ENCODE measurements at regions not wholly inside any gene's neighbourhood (a gene's known extent, or its start where the extent isn't known, plus 50 kb on each side); places are given as distances from the start of the nearest gene placed in this dataset.
"Not testable (repeated sequence)": the region's sequence is repeated elsewhere in the genome, so short reads cannot be mapped to it uniquely, and the experiment has no call there.

- TF ChIP-seq, protein P1, sequence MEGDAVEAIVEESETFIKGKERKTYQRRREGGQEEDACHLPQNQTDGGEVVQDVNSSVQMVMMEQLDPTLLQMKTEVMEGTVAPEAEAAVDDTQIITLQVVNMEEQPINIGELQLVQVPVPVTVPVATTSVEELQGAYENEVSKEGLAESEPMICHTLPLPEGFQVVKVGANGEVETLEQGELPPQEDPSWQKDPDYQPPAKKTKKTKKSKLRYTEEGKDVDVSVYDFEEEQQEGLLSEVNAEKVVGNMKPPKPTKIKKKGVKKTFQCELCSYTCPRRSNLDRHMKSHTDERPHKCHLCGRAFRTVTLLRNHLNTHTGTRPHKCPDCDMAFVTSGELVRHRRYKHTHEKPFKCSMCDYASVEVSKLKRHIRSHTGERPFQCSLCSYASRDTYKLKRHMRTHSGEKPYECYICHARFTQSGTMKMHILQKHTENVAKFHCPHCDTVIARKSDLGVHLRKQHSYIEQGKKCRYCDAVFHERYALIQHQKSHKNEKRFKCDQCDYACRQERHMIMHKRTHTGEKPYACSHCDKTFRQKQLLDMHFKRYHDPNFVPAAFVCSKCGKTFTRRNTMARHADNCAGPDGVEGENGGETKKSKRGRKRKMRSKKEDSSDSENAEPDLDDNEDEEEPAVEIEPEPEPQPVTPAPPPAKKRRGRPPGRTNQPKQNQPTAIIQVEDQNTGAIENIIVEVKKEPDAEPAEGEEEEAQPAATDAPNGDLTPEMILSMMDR (IDR thresholded peaks at IDR 0.05), result no peak
- TF ChIP-seq POLR2A (IDR thresholded peaks at IDR 0.05), result no peak
- H3K36me3 ChIP-seq, result no peaks in the 10 kb centered on the region
- peaks cover 13% of the 10 kb centered on the region in 2 donors for H3K4me1 ChIP-seq
- WGBS, 2 donors, result 65 to 68% methylated on average over 5 of the region's 5 CpGs
- H3K27me3 ChIP-seq, result no peaks in the 10 kb centered on the region
- DNase-seq, result peak; percentile 35 to 61
- peak overlapping the region; percentile 24 to 68 (median 49) for H3K27ac ChIP-seq
- H3K4me3 ChIP-seq (replicated peaks in 1 of 3), result no peak overlapping the region
- H3K9me3 ChIP-seq, result no peaks in the 10 kb centered on the region
- intact Hi-C loops (cut with DNase I), result no loop called here
These were observed 445.0 kb upstream of the PIK3R1 start for GRCh38 chr5:67770431-67771025.

DNA sequence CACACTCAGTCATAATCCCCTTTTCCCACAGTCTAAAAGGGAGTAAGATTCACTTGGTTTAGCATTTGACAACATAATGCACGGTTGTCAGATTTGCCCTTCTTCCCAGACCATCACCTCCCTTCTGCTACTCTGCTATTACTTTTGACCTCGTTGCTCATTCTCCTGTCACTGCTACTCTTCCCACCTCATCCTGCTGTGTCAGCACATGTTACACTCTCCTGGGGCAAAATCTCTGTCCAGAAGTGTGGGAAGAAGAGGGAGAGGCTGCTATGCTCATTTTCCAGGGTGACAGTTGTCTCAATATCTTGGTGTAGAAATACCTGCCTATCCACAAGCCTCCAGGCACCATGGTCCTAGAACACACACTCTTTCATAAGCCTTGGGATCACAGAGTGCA lies 449.9 kb upstream of the PIK3R1 start:
- Histone ChIP-seq H3K36me3 (no peaks in the 10 kb centered on the region), H3K9me3 (no peaks in the 10 kb centered on the region), H3K4me1 (peaks cover 10 to 12% of the 10 kb centered on the region in 2 donors), H3K27me3 (no peaks in the 10 kb centered on the region), H3K4me3 (replicated peaks in 1 of 3) (no peak overlapping the region), H3K27ac (no peak overlapping the region)
- TF ChIP-seq, protein P1 (IDR thresholded peaks at IDR 0.05), result no peak
- TF ChIP-seq POLR2A (IDR thresholded peaks at IDR 0.05), result no peak
- intact Hi-C loops (cut with DNase I), result no loop called here
- DNase-seq, result no peak
- 74 to 77% methylated on average over 2 of the region's 2 CpGs for WGBS, 2 donors

- H3K36me3 ChIP-seq; H3K4me3 ChIP-seq (replicated peaks in 1 of 3); DNase-seq; H3K9me3 ChIP-seq; intact Hi-C loops (cut with DNase I); H3K4me1 ChIP-seq; H3K27ac ChIP-seq; H3K27me3 ChIP-seq: not testable (repeated sequence)
- 97 to 98% methylated on average over 10 of the region's 10 CpGs for WGBS, 2 donors
These were observed 457.8 kb upstream of the PIK3R1 start for GRCh38 chr5:67757771-67758170.

DNA sequence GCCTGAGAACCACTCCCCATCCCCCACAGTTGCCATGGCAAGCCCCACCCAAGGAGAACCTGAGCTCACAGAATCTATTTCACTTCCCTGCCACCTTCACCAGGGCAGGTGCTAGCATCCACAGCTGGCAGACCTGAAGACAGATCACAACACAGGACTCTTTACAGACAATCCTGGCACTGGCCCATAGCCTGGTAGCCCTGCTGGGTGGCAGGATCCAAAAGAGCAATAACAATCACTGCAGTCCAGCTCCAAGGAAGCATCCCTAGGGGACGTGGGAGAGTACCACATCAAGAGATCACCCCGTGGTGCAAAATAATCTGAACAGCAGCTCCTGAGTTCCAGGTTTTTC lies 463.2 kb upstream of the PIK3R1 start:
- no peaks in the 10 kb centered on the region for H3K9me3 ChIP-seq
- H3K27me3 ChIP-seq, result no peaks in the 10 kb centered on the region
- H3K36me3 ChIP-seq, result no peaks in the 10 kb centered on the region
- no peaks in the 10 kb centered on the region for H3K4me1 ChIP-seq
- TF ChIP-seq POLR2A (IDR thresholded peaks at IDR 0.05), result no peak
- TF ChIP-seq, protein P1 (IDR thresholded peaks at IDR 0.05), result no peak
- H3K4me3 ChIP-seq (replicated peaks in 1 of 3), result no peak overlapping the region
- no peak for DNase-seq
- no peak overlapping the region for H3K27ac ChIP-seq
- intact Hi-C loops (cut with DNase I), result no loop called here
- WGBS, 2 donors, result 94 to 100% methylated on average over 2 of the region's 2 CpGs

GRCh38 chr5:67748165-67748690 lies 467.3 kb upstream of the PIK3R1 start:
- 58 to 63% methylated on average over 1 of the region's 1 CpG for WGBS, 2 donors

More at GRCh38 chr5:67748165-67748690, 467.3 kb upstream of the PIK3R1 start:
- Histone ChIP-seq H3K36me3 (no peaks in the 10 kb centered on the region), H3K27ac (no peak overlapping the region), H3K4me3 (replicated peaks in 1 of 3) (no peak overlapping the region), H3K4me1 (no peaks in the 10 kb centered on the region), H3K9me3 (no peaks in the 10 kb centered on the region), H3K27me3 (no peaks in the 10 kb centered on the region)
- intact Hi-C loops (cut with DNase I), result no loop called here
- TF ChIP-seq, protein P1 (IDR thresholded peaks at IDR 0.05), result no peak
- no peak for TF ChIP-seq POLR2A (IDR thresholded peaks at IDR 0.05)
- no peak for DNase-seq
